Astrocyte of the cerebellum (primary cell): ENCODE measurements at regions not wholly inside any gene's neighbourhood (a gene's known extent, or its start where the extent isn't known, plus 50 kb on each side); places are given as distances from the start of the nearest gene placed in this dataset.
"Not testable (repeated sequence)": the region's sequence is repeated elsewhere in the genome, so short reads cannot be mapped to it uniquely, and the experiment has no call there.

ENCODE experiments used
- DNase-seq: peaks from one replicate; pipeline ENCODE4 v3.0.0-alpha.2; 2011; ENCODE audit warnings: low read depth
- H3K4me3 ChIP-seq: 2 replicates; pipeline ENCODE4 v1.5.1; 2011; ENCODE audit warnings: mild to moderate bottlenecking, low read depth, low read length, moderate library complexity
- CTCF ChIP-seq: IDR thresholded peaks from 2 replicates; pipeline ENCODE4 v1.5.1; 2012; ENCODE audit warnings: low read length, low read depth, moderate library complexity, mild to moderate bottlenecking; ENCODE audit errors: missing control alignments
- in situ Hi-C: cut with HindIII; loops from 2 replicates; pipeline ENCODE4 v1.10.0; 2017; ENCODE audit warnings: low sequenced_read_pairs

- H3K4me3 ChIP-seq = no peak overlapping the region
- TF ChIP-seq CTCF = no peak
- in situ Hi-C loops = no loop called here
- no peak for DNase-seq
Observed at GRCh38 chr6:67790569-67790968, 844.5 kb upstream of the ADGRB3 start.

GRCh38 chr6:67787119-67787518, 848.0 kb upstream of the ADGRB3 start:
- in situ Hi-C loops, DNase-seq, H3K4me3 ChIP-seq: not testable (repeated sequence)

GRCh38 chr6:67779876-67780275, 855.2 kb upstream of the ADGRB3 start:
- in situ Hi-C loops = no loop called here

GRCh38 chr6:67775333-67775732, 859.7 kb upstream of the ADGRB3 start:
- no peak overlapping the region for H3K4me3 ChIP-seq
- in situ Hi-C loops = no loop called here
- no peak for TF ChIP-seq CTCF
- DNase-seq = no peak

More at GRCh38 chr6:67779876-67780275, 855.2 kb upstream of the ADGRB3 start:
- H3K4me3 ChIP-seq = no peak overlapping the region
- TF ChIP-seq CTCF = no peak
- DNase-seq = no peak

- in situ Hi-C loops = no loop called here
- no peak overlapping the region for H3K4me3 ChIP-seq
- TF ChIP-seq CTCF = no peak
- no peak for DNase-seq
Observed at GRCh38 chr6:67768972-67769371, 866.1 kb upstream of the ADGRB3 start.

GRCh38 chr6:67767046-67767822, 867.8 kb upstream of the ADGRB3 start:
- in situ Hi-C loops, H3K4me3 ChIP-seq, DNase-seq: not testable (repeated sequence)

- TF ChIP-seq CTCF = no peak
- peak; percentile 56 for DNase-seq
- no peak overlapping the region for H3K4me3 ChIP-seq
- in situ Hi-C loops = no loop called here
Observed at GRCh38 chr6:67766057-67766456, 869.0 kb upstream of the ADGRB3 start.
